HEK293T (cell line): ENCODE measurements at regions not wholly inside any gene's neighbourhood (a gene's known extent, or its start where the extent isn't known, plus 50 kb on each side); places are given as distances from the start of the nearest gene placed in this dataset.

Experiments used
- BHLHE40 ChIP-seq: fragments of 450-650 bp; IDR thresholded peaks from 2 replicates; pipeline ENCODE4 v1.6.1; 2016; ENCODE audit warnings: mild to moderate bottlenecking, moderate library complexity, borderline replicate concordance
- CTBP1 ChIP-seq: fragments of 450-650 bp; IDR thresholded peaks from 2 replicates; pipeline ENCODE4 v1.6.1; 2016; ENCODE audit warnings: borderline replicate concordance
- FOXK2 ChIP-seq: fragments of 450-650 bp; IDR thresholded peaks from 2 replicates; pipeline ENCODE4 v1.6.1; 2016; ENCODE audit warnings: mild to moderate bottlenecking
- FOXM1 ChIP-seq: fragments of 450-650 bp; IDR thresholded peaks from 2 replicates; pipeline ENCODE4 v1.6.1; 2017; ENCODE audit warnings: mild to moderate bottlenecking, borderline replicate concordance
- LEF1 ChIP-seq: fragments of 450-650 bp; IDR thresholded peaks from 2 replicates; pipeline ENCODE4 v1.6.1; 2017; ENCODE audit warnings: mild to moderate bottlenecking, borderline replicate concordance
- SP1 ChIP-seq: fragments of 450-650 bp; IDR thresholded peaks from 2 replicates; pipeline ENCODE4 v1.6.1; 2017
- SUZ12 ChIP-seq: fragments of 450-650 bp; IDR thresholded peaks from 2 replicates; pipeline ENCODE4 v1.6.1; 2016; ENCODE audit warnings: mild to moderate bottlenecking
- ZNF384 ChIP-seq: fragments of 450-650 bp; IDR thresholded peaks from 2 replicates; pipeline ENCODE4 v1.6.1; 2016
- TF ChIP-seq, protein P1 (sequence below): fragments of 450-650 bp; IDR thresholded peaks from 2 replicates; pipeline ENCODE4 v1.6.1; 2016

DNA sequence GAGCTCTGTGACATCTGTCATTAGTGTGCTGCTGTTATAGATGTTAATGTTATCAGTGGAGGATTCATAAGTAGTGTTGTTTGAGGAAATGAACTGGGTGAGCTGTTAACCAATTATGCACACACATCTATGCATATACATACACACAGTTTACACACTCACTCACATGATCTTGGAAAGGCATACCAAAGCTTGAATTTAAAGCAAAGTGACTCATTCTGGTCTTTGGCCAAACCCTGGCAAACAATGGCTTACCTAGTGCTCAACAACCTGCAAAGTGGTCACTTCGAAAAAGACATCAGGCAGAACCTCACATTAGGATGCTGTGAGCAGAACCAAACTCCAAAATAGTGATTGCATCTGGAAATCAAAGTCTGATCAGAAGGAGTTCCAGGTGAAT lies 1037.3 kb upstream of the CDH6 start:
- no peak for TF ChIP-seq CTBP1
- TF ChIP-seq SP1, result no peak
- TF ChIP-seq BHLHE40, result no peak
- TF ChIP-seq, protein P1, sequence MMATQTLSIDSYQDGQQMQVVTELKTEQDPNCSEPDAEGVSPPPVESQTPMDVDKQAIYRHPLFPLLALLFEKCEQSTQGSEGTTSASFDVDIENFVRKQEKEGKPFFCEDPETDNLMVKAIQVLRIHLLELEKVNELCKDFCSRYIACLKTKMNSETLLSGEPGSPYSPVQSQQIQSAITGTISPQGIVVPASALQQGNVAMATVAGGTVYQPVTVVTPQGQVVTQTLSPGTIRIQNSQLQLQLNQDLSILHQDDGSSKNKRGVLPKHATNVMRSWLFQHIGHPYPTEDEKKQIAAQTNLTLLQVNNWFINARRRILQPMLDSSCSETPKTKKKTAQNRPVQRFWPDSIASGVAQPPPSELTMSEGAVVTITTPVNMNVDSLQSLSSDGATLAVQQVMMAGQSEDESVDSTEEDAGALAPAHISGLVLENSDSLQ, result no peak
- TF ChIP-seq FOXK2, result no peak
- TF ChIP-seq SUZ12, result no peak
- no peak for TF ChIP-seq LEF1
- no peak for TF ChIP-seq FOXM1
- no peak for TF ChIP-seq ZNF384
